ENCODE measurements at regions not wholly inside any gene's neighbourhood (a gene's known extent, or its start where the extent isn't known, plus 50 kb on each side); places are given as distances from the start of the nearest gene placed in this dataset.

DNA sequence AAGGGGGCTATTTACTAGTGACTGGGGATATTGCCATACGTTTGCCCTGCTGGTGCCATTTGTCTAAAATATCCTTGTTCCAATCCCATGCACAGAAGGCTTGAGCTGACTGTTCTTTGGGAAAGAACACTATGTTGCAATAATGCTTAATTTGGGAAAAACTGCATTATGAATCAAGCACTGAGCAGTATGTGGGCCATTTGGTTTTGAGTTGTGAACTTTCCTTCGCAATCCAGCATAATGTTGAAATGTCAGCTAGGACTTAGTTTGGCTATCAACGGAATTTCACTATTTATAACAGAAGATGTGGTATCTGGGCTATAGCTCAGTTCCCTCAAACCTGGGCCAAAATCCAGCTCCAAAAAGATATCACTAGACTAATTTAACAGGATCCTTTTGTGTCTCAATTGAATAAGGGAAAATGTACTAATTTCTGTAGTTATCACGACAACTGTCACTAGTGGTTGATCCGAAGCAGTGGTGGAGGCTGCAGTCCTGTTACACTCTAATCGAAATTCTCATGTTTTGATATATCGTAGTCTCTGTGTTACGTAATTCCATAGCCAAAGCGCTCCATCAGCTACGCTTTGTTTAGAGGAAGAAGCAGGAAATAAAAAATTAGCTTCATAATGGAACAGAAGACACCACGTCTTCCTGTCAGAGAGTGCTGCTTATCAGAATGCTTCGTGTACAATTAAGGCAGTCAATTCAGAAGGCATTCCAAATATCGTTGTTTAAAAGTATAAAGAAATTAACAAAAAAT lies 686.8 kb upstream of the SALL3 start:
- Histone ChIP-seq H3K9me3 (ENCODE audit: control insufficient read depth in 3 of 3, low read length in 3 of 3) (no peaks in the 10 kb centered on the region), H3K36me3 (ENCODE audit: control insufficient read depth in 3 of 3, insufficient read depth in 3 of 3, low read length in 3 of 3) (no peaks in the 10 kb centered on the region), H3K27me3 (ENCODE audit: control insufficient read depth in 3 of 3, insufficient read depth in 3 of 3, low read length in 3 of 3) (peaks cover 3 to 19% (median 3%) of the 10 kb centered on the region in 3 donors), H3K4me3 (ENCODE audit: low read length in 3 of 3) (no peak overlapping the region), H3K27ac (ENCODE audit: low read depth, low read length) (no peak overlapping the region), H3K4me1 (ENCODE audit: control insufficient read depth in 3 of 3, insufficient read depth in 3 of 3, low read length in 3 of 3) (no peaks in the 10 kb centered on the region), H3K9ac (ENCODE audit: low read depth in 1 of 3, low read length in 3 of 3) (no peak overlapping the region)

DNA sequence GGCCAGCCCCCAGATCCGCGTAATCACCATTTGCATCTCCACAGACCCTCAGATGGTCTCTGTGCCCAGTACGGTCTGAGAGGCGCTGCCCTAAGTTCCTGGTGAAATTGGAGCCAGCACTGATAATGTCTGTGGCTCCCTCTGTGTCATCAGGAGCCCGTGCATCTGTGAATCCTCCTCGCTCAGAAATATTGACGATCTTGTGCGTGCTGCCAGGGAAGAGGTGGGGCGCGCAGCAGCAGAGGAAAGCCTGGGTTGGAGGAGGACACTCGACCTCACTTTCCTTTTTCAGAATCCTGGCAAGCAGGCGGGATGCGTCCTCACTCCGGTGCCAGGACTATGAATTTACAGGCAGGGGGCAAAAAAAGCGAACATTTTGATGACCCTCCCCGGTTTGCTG lies 686.1 kb upstream of the SALL3 start:
- Histone ChIP-seq H3K27ac (ENCODE audit: low read depth, low read length) (no peak overlapping the region), H3K4me3 (ENCODE audit: low read length in 3 of 3) (peak overlapping the region in 1 of 3 donors; percentile 43), H3K9ac (ENCODE audit: low read depth in 1 of 3, low read length in 3 of 3) (peak overlapping the region in 1 of 3 donors; percentile 10), H3K36me3 (ENCODE audit: control insufficient read depth in 3 of 3, insufficient read depth in 3 of 3, low read length in 3 of 3) (no peaks in the 10 kb centered on the region), H3K4me1 (ENCODE audit: control insufficient read depth in 3 of 3, insufficient read depth in 3 of 3, low read length in 3 of 3) (no peaks in the 10 kb centered on the region), H3K27me3 (ENCODE audit: control insufficient read depth in 3 of 3, insufficient read depth in 3 of 3, low read length in 3 of 3) (peaks cover 3 to 19% (median 6%) of the 10 kb centered on the region in 3 donors), H3K9me3 (ENCODE audit: control insufficient read depth in 3 of 3, low read length in 3 of 3) (no peaks in the 10 kb centered on the region)

GRCh38 chr18:78293940-78294541 lies 685.6 kb upstream of the SALL3 start:
- Histone ChIP-seq H3K4me3 (ENCODE audit: low read length in 3 of 3) (no peak overlapping the region), H3K9ac (ENCODE audit: low read depth in 1 of 3, low read length in 3 of 3) (no peak overlapping the region), H3K4me1 (ENCODE audit: control insufficient read depth in 3 of 3, insufficient read depth in 3 of 3, low read length in 3 of 3) (no peaks in the 10 kb centered on the region), H3K27ac (ENCODE audit: low read depth, low read length) (no peak overlapping the region), H3K9me3 (ENCODE audit: control insufficient read depth in 3 of 3, low read length in 3 of 3) (no peaks in the 10 kb centered on the region), H3K36me3 (ENCODE audit: control insufficient read depth in 3 of 3, insufficient read depth in 3 of 3, low read length in 3 of 3) (no peaks in the 10 kb centered on the region), H3K27me3 (ENCODE audit: control insufficient read depth in 3 of 3, insufficient read depth in 3 of 3, low read length in 3 of 3) (peaks cover 3 to 19% (median 6%) of the 10 kb centered on the region in 3 donors)

DNA sequence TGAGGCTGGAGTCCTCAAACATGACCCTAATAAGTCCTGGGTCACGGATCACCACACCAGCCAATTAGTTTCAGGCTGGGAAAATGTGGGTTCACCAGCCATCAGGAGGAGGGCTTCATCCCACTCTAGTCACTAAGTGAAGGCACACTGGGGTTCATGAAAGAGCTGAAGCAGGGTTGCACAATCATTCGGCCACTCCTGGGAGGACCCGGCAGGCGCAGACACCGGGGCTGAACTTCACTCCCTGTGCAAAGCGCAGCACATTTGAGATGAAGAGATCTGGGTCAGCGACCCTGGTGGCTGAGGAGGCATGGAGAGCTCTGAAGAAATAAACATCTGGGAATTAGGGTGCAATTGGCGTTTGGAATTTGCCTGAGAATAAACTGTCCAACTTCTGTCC lies 684.4 kb upstream of the SALL3 start:
- Histone ChIP-seq H3K27ac (ENCODE audit: low read depth, low read length) (no peak overlapping the region), H3K36me3 (ENCODE audit: control insufficient read depth in 3 of 3, insufficient read depth in 3 of 3, low read length in 3 of 3) (no peaks in the 10 kb centered on the region), H3K4me1 (ENCODE audit: control insufficient read depth in 3 of 3, insufficient read depth in 3 of 3, low read length in 3 of 3) (no peaks in the 10 kb centered on the region), H3K4me3 (ENCODE audit: low read length in 3 of 3) (no peak overlapping the region), H3K9me3 (ENCODE audit: control insufficient read depth in 3 of 3, low read length in 3 of 3) (no peaks in the 10 kb centered on the region), H3K27me3 (ENCODE audit: control insufficient read depth in 3 of 3, insufficient read depth in 3 of 3, low read length in 3 of 3) (peaks cover 3 to 16% (median 6%) of the 10 kb centered on the region in 3 donors), H3K9ac (ENCODE audit: low read depth in 1 of 3, low read length in 3 of 3) (no peak overlapping the region)

GRCh38 chr18:78296166-78296565 lies 683.5 kb upstream of the SALL3 start:
- H3K9ac ChIP-seq (ENCODE audit: low read depth in 1 of 3, low read length in 3 of 3): no peak overlapping the region
- H3K4me3 ChIP-seq (ENCODE audit: low read length in 3 of 3): no peak overlapping the region
- H3K27ac ChIP-seq (ENCODE audit: low read depth, low read length): no peak overlapping the region
- H3K4me1 ChIP-seq (ENCODE audit: control insufficient read depth in 3 of 3, insufficient read depth in 3 of 3, low read length in 3 of 3): no peaks in the 10 kb centered on the region
- H3K36me3 ChIP-seq (ENCODE audit: control insufficient read depth in 3 of 3, insufficient read depth in 3 of 3, low read length in 3 of 3): no peaks in the 10 kb centered on the region
- no peaks in the 10 kb centered on the region for H3K9me3 ChIP-seq (ENCODE audit: control insufficient read depth in 3 of 3, low read length in 3 of 3)
- H3K27me3 ChIP-seq (ENCODE audit: control insufficient read depth in 3 of 3, insufficient read depth in 3 of 3, low read length in 3 of 3): peaks cover 3 to 16% (median 6%) of the 10 kb centered on the region in 3 donors

- peaks cover 3 to 16% (median 6%) of the 10 kb centered on the region in 3 donors for H3K27me3 ChIP-seq (ENCODE audit: control insufficient read depth in 3 of 3, insufficient read depth in 3 of 3, low read length in 3 of 3)
- H3K4me3 ChIP-seq (ENCODE audit: low read length in 3 of 3): no peak overlapping the region
- H3K9me3 ChIP-seq (ENCODE audit: control insufficient read depth in 3 of 3, low read length in 3 of 3): no peaks in the 10 kb centered on the region
- no peaks in the 10 kb centered on the region for H3K36me3 ChIP-seq (ENCODE audit: control insufficient read depth in 3 of 3, insufficient read depth in 3 of 3, low read length in 3 of 3)
- no peak overlapping the region for H3K27ac ChIP-seq (ENCODE audit: low read depth, low read length)
- no peaks in the 10 kb centered on the region for H3K4me1 ChIP-seq (ENCODE audit: control insufficient read depth in 3 of 3, insufficient read depth in 3 of 3, low read length in 3 of 3)
- no peak overlapping the region for H3K9ac ChIP-seq (ENCODE audit: low read depth in 1 of 3, low read length in 3 of 3)
Measured at GRCh38 chr18:78297048-78297447, 682.6 kb upstream of the SALL3 start.

GRCh38 chr18:78303519-78304191 lies 676.0 kb upstream of the SALL3 start:
- Histone ChIP-seq H3K27me3 (ENCODE audit: control insufficient read depth in 3 of 3, insufficient read depth in 3 of 3, low read length in 3 of 3) (peaks cover 0 to 6% (median 0%) of the 10 kb centered on the region in 3 donors), H3K36me3 (ENCODE audit: control insufficient read depth in 3 of 3, insufficient read depth in 3 of 3, low read length in 3 of 3) (no peaks in the 10 kb centered on the region), H3K4me1 (ENCODE audit: control insufficient read depth in 3 of 3, insufficient read depth in 3 of 3, low read length in 3 of 3) (no peaks in the 10 kb centered on the region), H3K9ac (ENCODE audit: low read depth in 1 of 3, low read length in 3 of 3) (no peak overlapping the region), H3K9me3 (ENCODE audit: control insufficient read depth in 3 of 3, low read length in 3 of 3) (no peaks in the 10 kb centered on the region), H3K4me3 (ENCODE audit: low read length in 3 of 3) (no peak overlapping the region), H3K27ac (ENCODE audit: low read depth, low read length) (no peak overlapping the region)

GRCh38 chr18:78304192-78305164 lies 675.1 kb upstream of the SALL3 start:
- H3K27ac ChIP-seq (ENCODE audit: low read depth, low read length): no peak overlapping the region
- peaks cover 0 to 6% (median 0%) of the 10 kb centered on the region in 3 donors for H3K27me3 ChIP-seq (ENCODE audit: control insufficient read depth in 3 of 3, insufficient read depth in 3 of 3, low read length in 3 of 3)
- no peak overlapping the region for H3K4me3 ChIP-seq (ENCODE audit: low read length in 3 of 3)
- no peak overlapping the region for H3K9ac ChIP-seq (ENCODE audit: low read depth in 1 of 3, low read length in 3 of 3)
- H3K9me3 ChIP-seq (ENCODE audit: control insufficient read depth in 3 of 3, low read length in 3 of 3): no peaks in the 10 kb centered on the region
- no peaks in the 10 kb centered on the region for H3K4me1 ChIP-seq (ENCODE audit: control insufficient read depth in 3 of 3, insufficient read depth in 3 of 3, low read length in 3 of 3)
- H3K36me3 ChIP-seq (ENCODE audit: control insufficient read depth in 3 of 3, insufficient read depth in 3 of 3, low read length in 3 of 3): no peaks in the 10 kb centered on the region

- Histone ChIP-seq H3K4me1 (ENCODE audit: control insufficient read depth in 3 of 3, insufficient read depth in 3 of 3, low read length in 3 of 3) (no peaks in the 10 kb centered on the region), H3K27ac (ENCODE audit: low read depth, low read length) (no peak overlapping the region), H3K9ac (ENCODE audit: low read depth in 1 of 3, low read length in 3 of 3) (no peak overlapping the region), H3K4me3 (ENCODE audit: low read length in 3 of 3) (no peak overlapping the region), H3K9me3 (ENCODE audit: control insufficient read depth in 3 of 3, low read length in 3 of 3) (no peaks in the 10 kb centered on the region), H3K36me3 (ENCODE audit: control insufficient read depth in 3 of 3, insufficient read depth in 3 of 3, low read length in 3 of 3) (no peaks in the 10 kb centered on the region), H3K27me3 (ENCODE audit: control insufficient read depth in 3 of 3, insufficient read depth in 3 of 3, low read length in 3 of 3) (peaks cover 0 to 6% (median 0%) of the 10 kb centered on the region in 3 donors)
Measured at GRCh38 chr18:78305789-78306188, 673.8 kb upstream of the SALL3 start.
